DND-41 (cell line): ENCODE measurements at regions not wholly inside any gene's neighbourhood (a gene's known extent, or its start where the extent isn't known, plus 50 kb on each side); places are given as distances from the start of the nearest gene placed in this dataset.

Source experiments
- ATAC-seq: fragments of 200-7000 bp; cut with Tn5 transposase; 3 replicates; pipeline ENCODE4 v1.9.1; 2021; ENCODE audit warnings: low read depth; ENCODE audit not compliant: insufficient read depth
- DNase-seq: peaks from one replicate; pipeline ENCODE4 v3.0.0-alpha.2; 2020
- H2AFZ ChIP-seq: 2 replicates; pipeline ENCODE4 v1.6.0; 2012; ENCODE audit warnings: low read depth, low read length
- H3K27ac ChIP-seq: 2 replicates; pipeline ENCODE4 v1.5.1; 2012; ENCODE audit warnings: low read length, inconsistent platforms
- H3K27me3 ChIP-seq: fragments of 200-600 bp; sonication (generic); 2 replicates; pipeline ENCODE4 v1.6.0; 2012; ENCODE audit warnings: low read length, mild to moderate bottlenecking, inconsistent platforms; ENCODE audit not compliant: insufficient read depth, poor library complexity
- H3K36me3 ChIP-seq: 2 replicates; pipeline ENCODE4 v1.5.1; 2012; ENCODE audit warnings: low read length, inconsistent platforms; ENCODE audit not compliant: insufficient read depth
- H3K4me1 ChIP-seq: 2 replicates; pipeline ENCODE4 v1.5.1; 2012; ENCODE audit warnings: mild to moderate bottlenecking, low read length; ENCODE audit not compliant: insufficient read depth
- H3K4me2 ChIP-seq: 2 replicates; pipeline ENCODE4 v1.6.0; 2012; ENCODE audit warnings: mild to moderate bottlenecking, moderate library complexity, low read length, inconsistent platforms; ENCODE audit not compliant: insufficient read depth
- H3K4me3 ChIP-seq, 2 experiments: fragments of 200-600 bp in 1 of 2; shearing (Covaris generic) in 1 of 2; 2 replicates each; pipeline ENCODE4 v1.5.1; 2012 to 2016; ENCODE audit warnings: inconsistent platforms in 2 of 2, low read length in 2 of 2, mild to moderate bottlenecking in 2 of 2, low read depth in 1 of 2, moderate library complexity in 1 of 2
- H3K79me2 ChIP-seq: 2 replicates; pipeline ENCODE4 v1.6.0; 2012; ENCODE audit warnings: low read length, inconsistent platforms; ENCODE audit not compliant: insufficient read depth
- H3K9ac ChIP-seq: 2 replicates; pipeline ENCODE4 v1.6.0; 2012; ENCODE audit warnings: low read depth, mild to moderate bottlenecking, inconsistent platforms, low read length, moderate library complexity
- H3K9me3 ChIP-seq: 2 replicates; pipeline ENCODE4 v1.5.1; 2012; ENCODE audit warnings: low read length, moderate library complexity, mild to moderate bottlenecking, inconsistent platforms; ENCODE audit not compliant: insufficient read depth, severe bottlenecking
- H4K20me1 ChIP-seq: 2 replicates; pipeline ENCODE4 v1.6.0; 2012; ENCODE audit warnings: low read length; ENCODE audit not compliant: insufficient read depth
- CTCF ChIP-seq: IDR thresholded peaks from 2 replicates; pipeline ENCODE4 v1.5.1; 2012; ENCODE audit warnings: borderline replicate concordance, low read length, moderate library complexity, mild to moderate bottlenecking; ENCODE audit not compliant: poor library complexity, severe bottlenecking; ENCODE audit errors: extremely low read depth
- EZH2 ChIP-seq: IDR thresholded peaks from 3 replicates; pipeline ENCODE4 v1.6.1; 2012; ENCODE audit warnings: borderline replicate concordance, low read depth, mild to moderate bottlenecking, moderate library complexity, low read length, inconsistent platforms; ENCODE audit not compliant: severe bottlenecking

GRCh38 chr6:94270091-94270948 lies 851.0 kb upstream of the EPHA7 start:
- H3K27ac ChIP-seq = no peak overlapping the region
- no peak overlapping the region for H3K4me2 ChIP-seq
- no peak overlapping the region for H3K4me3 ChIP-seq
- H3K9me3 ChIP-seq = no peaks in the 10 kb centered on the region
- ATAC-seq = no peak
- H2AFZ ChIP-seq = no peak overlapping the region
- H3K36me3 ChIP-seq = no peaks in the 10 kb centered on the region
- no peaks in the 10 kb centered on the region for H3K79me2 ChIP-seq
- H3K27me3 ChIP-seq = no peaks in the 10 kb centered on the region
- TF ChIP-seq EZH2 = no peak
- no peak for TF ChIP-seq CTCF
- DNase-seq = no peak
- no peaks in the 10 kb centered on the region for H3K4me1 ChIP-seq
- H4K20me1 ChIP-seq = no peaks in the 10 kb centered on the region
- H3K9ac ChIP-seq = no peak overlapping the region

- H3K27ac ChIP-seq = no peak overlapping the region
- H3K27me3 ChIP-seq = no peaks in the 10 kb centered on the region
- H3K9ac ChIP-seq = no peak overlapping the region
- H3K79me2 ChIP-seq = no peaks in the 10 kb centered on the region
- DNase-seq (no peak), ATAC-seq (no peak)
- no peak overlapping the region for H3K4me2 ChIP-seq
- no peak for TF ChIP-seq EZH2
- no peak for TF ChIP-seq CTCF
- H3K36me3 ChIP-seq = no peaks in the 10 kb centered on the region
- no peaks in the 10 kb centered on the region for H3K4me1 ChIP-seq
- no peaks in the 10 kb centered on the region for H4K20me1 ChIP-seq
- no peaks in the 10 kb centered on the region for H3K9me3 ChIP-seq
- H3K4me3 ChIP-seq = no peak overlapping the region
- H2AFZ ChIP-seq = no peak overlapping the region
Observed at GRCh38 chr6:94269256-94269655, 849.9 kb upstream of the EPHA7 start.

GRCh38 chr6:94260765-94261164 lies 841.4 kb upstream of the EPHA7 start:
- H3K36me3 ChIP-seq = no peaks in the 10 kb centered on the region
- no peak overlapping the region for H3K4me3 ChIP-seq
- H3K27me3 ChIP-seq = no peaks in the 10 kb centered on the region
- no peak for DNase-seq
- no peak overlapping the region for H3K9ac ChIP-seq
- no peaks in the 10 kb centered on the region for H3K9me3 ChIP-seq
- no peaks in the 10 kb centered on the region for H3K79me2 ChIP-seq
- H2AFZ ChIP-seq = no peak overlapping the region
- no peak for ATAC-seq
- no peak overlapping the region for H3K4me2 ChIP-seq
- TF ChIP-seq EZH2 = no peak
- no peak for TF ChIP-seq CTCF
- no peaks in the 10 kb centered on the region for H3K4me1 ChIP-seq
- no peak overlapping the region for H3K27ac ChIP-seq
- H4K20me1 ChIP-seq = no peaks in the 10 kb centered on the region
